ENCODE measurements at regions not wholly inside any gene's neighbourhood (a gene's known extent, or its start where the extent isn't known, plus 50 kb on each side); places are given as distances from the start of the nearest gene placed in this dataset.

- TF ChIP-seq ZBTB11 (CRISPR knock-in tag; IDR thresholded peaks at IDR 0.05) (no peak; a peak in 1 of 6 replicates), SNRNP70 (optimal IDR thresholded peaks at IDR 0.05; ENCODE audit: low read depth, low read length) (no peak), RB1 (IDR thresholded peaks at IDR 0.05; ENCODE audit: low read depth) (no peak), SREBF2 (CRISPR knock-in tag; IDR thresholded peaks at IDR 0.05) (no peak), ZMIZ1 (IDR thresholded peaks at IDR 0.05; ENCODE audit: low read depth in 2 of 2, low read length in 2 of 2) (no peak), ERF (CRISPR knock-in tag; IDR thresholded peaks at IDR 0.05) (no peak), CBFA2T3 (IDR thresholded peaks at IDR 0.05) (no peak), ZNF77 (CRISPR knock-in tag; IDR thresholded peaks at IDR 0.05) (no peak)
Measured at GRCh38 chr9:96178153-96178552, 123.8 kb downstream of the HSD17B3 start (continued).
